ENCODE measurements at regions not wholly inside any gene's neighbourhood (a gene's known extent, or its start where the extent isn't known, plus 50 kb on each side); places are given as distances from the start of the nearest gene placed in this dataset.

GRCh38 chr10:56763090-56763489 is 402.0 kb upstream of the ZWINT start (continued):
- TF ChIP-seq, protein P1, sequence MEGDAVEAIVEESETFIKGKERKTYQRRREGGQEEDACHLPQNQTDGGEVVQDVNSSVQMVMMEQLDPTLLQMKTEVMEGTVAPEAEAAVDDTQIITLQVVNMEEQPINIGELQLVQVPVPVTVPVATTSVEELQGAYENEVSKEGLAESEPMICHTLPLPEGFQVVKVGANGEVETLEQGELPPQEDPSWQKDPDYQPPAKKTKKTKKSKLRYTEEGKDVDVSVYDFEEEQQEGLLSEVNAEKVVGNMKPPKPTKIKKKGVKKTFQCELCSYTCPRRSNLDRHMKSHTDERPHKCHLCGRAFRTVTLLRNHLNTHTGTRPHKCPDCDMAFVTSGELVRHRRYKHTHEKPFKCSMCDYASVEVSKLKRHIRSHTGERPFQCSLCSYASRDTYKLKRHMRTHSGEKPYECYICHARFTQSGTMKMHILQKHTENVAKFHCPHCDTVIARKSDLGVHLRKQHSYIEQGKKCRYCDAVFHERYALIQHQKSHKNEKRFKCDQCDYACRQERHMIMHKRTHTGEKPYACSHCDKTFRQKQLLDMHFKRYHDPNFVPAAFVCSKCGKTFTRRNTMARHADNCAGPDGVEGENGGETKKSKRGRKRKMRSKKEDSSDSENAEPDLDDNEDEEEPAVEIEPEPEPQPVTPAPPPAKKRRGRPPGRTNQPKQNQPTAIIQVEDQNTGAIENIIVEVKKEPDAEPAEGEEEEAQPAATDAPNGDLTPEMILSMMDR (conservative IDR thresholded peaks at IDR 0.05; ENCODE audit: low read depth in 2 of 2): no peak
- no peak for TF ChIP-seq CREB1 (CRISPR knock-in tag; IDR thresholded peaks at IDR 0.05; ENCODE audit: low read depth)
- TF ChIP-seq NANOG (IDR thresholded peaks at IDR 0.05; ENCODE audit: borderline replicate concordance): no peak
- TF ChIP-seq ETS1 (IDR thresholded peaks at IDR 0.05): no peak

DNA sequence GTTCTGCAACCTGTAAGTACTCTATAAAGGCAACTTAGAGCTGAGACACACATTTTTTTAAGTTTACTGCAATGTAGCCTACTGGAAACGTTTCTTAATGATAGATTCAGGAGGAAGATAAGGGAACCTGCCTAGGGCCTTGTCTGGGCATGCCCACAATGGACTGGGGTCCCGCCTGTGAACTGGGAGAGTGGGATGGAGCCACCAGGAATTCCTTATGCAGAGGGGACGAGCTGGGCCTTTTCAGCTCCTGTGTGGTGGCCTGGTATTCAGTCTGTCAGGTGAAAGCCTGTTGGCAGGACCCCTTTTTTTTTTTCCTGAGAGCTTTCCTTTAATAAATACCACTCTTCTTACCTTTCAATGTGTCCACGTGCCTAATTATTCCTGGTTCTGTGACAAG is 384.4 kb upstream of the ZWINT start:
- no peak for ATAC-seq
- no peak for DNase-seq (ENCODE audit: low spot score)
- Mint-ChIP-seq H3K27me3 (ENCODE audit: insufficient read depth, low read depth, poor library complexity) (no peaks in the 10 kb centered on the region), H3K4me1 (no peaks in the 10 kb centered on the region), H3K36me3 (ENCODE audit: low read depth) (peaks cover 4% of the 10 kb centered on the region; the same call in 1 of the 3 replicates), H3K9me3 (peaks cover 8% of the 10 kb centered on the region), H3K4me3 (no peak overlapping the region), H3K27ac (no peak overlapping the region)
- H3K4me2 ChIP-seq: no peak overlapping the region
- no peaks in the 10 kb centered on the region for H3K4me1 ChIP-seq (ENCODE audit: insufficient read depth)
- H3K9me2 ChIP-seq (ENCODE audit: insufficient read depth): peaks cover 5% of the 10 kb centered on the region
- no peak overlapping the region for H3K4me3 ChIP-seq
- no peaks in the 10 kb centered on the region for H3K36me3 ChIP-seq (ENCODE audit: insufficient read depth)
- no peaks in the 10 kb centered on the region for H3K79me2 ChIP-seq (replicated peaks; ENCODE audit: insufficient read depth)
- H3K27ac ChIP-seq (ENCODE audit: low read depth): no peak overlapping the region
- no peaks in the 10 kb centered on the region for H3F3A ChIP-seq (replicated peaks; ENCODE audit: low read depth)
- peak overlapping the region; percentile 63; the same call in 1 of the 2 replicates for H2AFZ ChIP-seq
- no peaks in the 10 kb centered on the region for H3K27me3 ChIP-seq (ENCODE audit: insufficient read depth)
- H4K20me1 ChIP-seq (replicated peaks; ENCODE audit: insufficient read depth): no peaks in the 10 kb centered on the region
- TF ChIP-seq ZNF114 (CRISPR knock-in tag; IDR thresholded peaks at IDR 0.05): no peak
- no peak for TF ChIP-seq ZNF462 (CRISPR knock-in tag; IDR thresholded peaks at IDR 0.05)
- TF ChIP-seq EZH2 (IDR thresholded peaks at IDR 0.05; ENCODE audit: low read depth, unreplicated experiment): no peak
- no peak for TF ChIP-seq POLR2AphosphoS5 (IDR thresholded peaks at IDR 0.05; ENCODE audit: low read depth)
- TF ChIP-seq NANOG (IDR thresholded peaks at IDR 0.05; ENCODE audit: borderline replicate concordance): no peak
- no peak for TF ChIP-seq ETS1 (IDR thresholded peaks at IDR 0.05)
- TF ChIP-seq, protein P1 (conservative IDR thresholded peaks at IDR 0.05; ENCODE audit: low read depth in 2 of 2): no peak
- no peak for TF ChIP-seq STAT1 (IDR thresholded peaks at IDR 0.05; ENCODE audit: unreplicated experiment)
- no peak for TF ChIP-seq ZNF331 (CRISPR knock-in tag; IDR thresholded peaks at IDR 0.05; ENCODE audit: low read depth)
- TF ChIP-seq EZH2phosphoT487 (IDR thresholded peaks at IDR 0.05; ENCODE audit: unreplicated experiment): no peak
